ENCODE measurements at regions not wholly inside any gene's neighbourhood (a gene's known extent, or its start where the extent isn't known, plus 50 kb on each side); places are given as distances from the start of the nearest gene placed in this dataset.

GRCh38 chr14:61186341-61187195 lies 94.6 kb downstream of the TMEM30B start:
- Histone ChIP-seq H3K4me3 (no peak overlapping the region), H3F3A (ENCODE audit: insufficient read depth, low read depth) (peaks cover 9% of the 10 kb centered on the region; the same call in 1 of the 2 replicates), H3K4me1 (replicated peaks; ENCODE audit: insufficient read depth) (no peaks in the 10 kb centered on the region; the same call in 1 of the 2 replicates), H3K36me3 (ENCODE audit: low read depth) (no peaks in the 10 kb centered on the region), H4K20me1 (ENCODE audit: insufficient read depth) (no peaks in the 10 kb centered on the region), H3K4me2 (no peak overlapping the region), H3K27me3 (ENCODE audit: insufficient read depth, low read depth) (no peaks in the 10 kb centered on the region), H3K9me3 (ENCODE audit: insufficient read depth, low read depth) (no peaks in the 10 kb centered on the region), H2AFZ (no peak overlapping the region; the same call in 1 of the 2 replicates), H3K9me2 (ENCODE audit: insufficient read depth) (no peaks in the 10 kb centered on the region), H3K79me2 (ENCODE audit: low read depth) (no peaks in the 10 kb centered on the region), H3K27ac (no peak overlapping the region)
- intact Hi-C loops (cut with micrococcal nuclease; ENCODE audit: unreplicated experiment): no loop called here
- POLR2A ChIA-PET (ENCODE audit: unreplicated experiment): interaction anchor here (0.6 kb wide), 2 partner anchors 44 to 148 kb away, joined by 5 to 7 read pairs; no protein-coding TSS in a partner anchor
- BruUV-seq (replicated peaks): no TSS peak
- CTCF ChIA-PET: no interaction called here
- TF ChIP-seq EZH2 (IDR thresholded peaks at IDR 0.05; ENCODE audit: low read depth) (no peak), CTCF (conservative IDR thresholded peaks at IDR 0.05) (no peak)
- DNase-seq: no peak

- H3K79me2 ChIP-seq (ENCODE audit: low read depth): no peaks in the 10 kb centered on the region
- TF ChIP-seq EZH2 (IDR thresholded peaks at IDR 0.05; ENCODE audit: low read depth) (no peak), CTCF (conservative IDR thresholded peaks at IDR 0.05) (no peak)
- peaks cover 9% of the 10 kb centered on the region; the same call in 1 of the 2 replicates for H3F3A ChIP-seq (ENCODE audit: insufficient read depth, low read depth)
- no peaks in the 10 kb centered on the region for H3K36me3 ChIP-seq (ENCODE audit: low read depth)
- DNase-seq: no peak
- H3K4me1 ChIP-seq (replicated peaks; ENCODE audit: insufficient read depth): no peaks in the 10 kb centered on the region; the same call in 1 of the 2 replicates
- no peaks in the 10 kb centered on the region for H3K27me3 ChIP-seq (ENCODE audit: insufficient read depth, low read depth)
- intact Hi-C loops (cut with micrococcal nuclease; ENCODE audit: unreplicated experiment): no loop called here
- BruUV-seq (replicated peaks): no TSS peak
- no peaks in the 10 kb centered on the region for H3K9me3 ChIP-seq (ENCODE audit: insufficient read depth, low read depth)
- no peak overlapping the region for H3K4me3 ChIP-seq
- H2AFZ ChIP-seq: no peak overlapping the region
- no peak overlapping the region for H3K27ac ChIP-seq
- no peaks in the 10 kb centered on the region for H3K9me2 ChIP-seq (ENCODE audit: insufficient read depth)
- POLR2A ChIA-PET (ENCODE audit: unreplicated experiment): no interaction called here
- no peaks in the 10 kb centered on the region for H4K20me1 ChIP-seq (ENCODE audit: insufficient read depth)
- CTCF ChIA-PET: no interaction called here
- no peak overlapping the region for H3K4me2 ChIP-seq
Observed at GRCh38 chr14:61185534-61185933, 95.6 kb downstream of the TMEM30B start.

GRCh38 chr14:61184112-61184511 lies 97.0 kb downstream of the TMEM30B start:
- ChIA-PET CTCF (no interaction called here), POLR2A (ENCODE audit: unreplicated experiment) (interaction anchor here (0.5 kb wide), 1 partner anchor 12 kb away, joined by 6 read pairs; no protein-coding TSS in a partner anchor)
- Histone ChIP-seq H3K27ac (no peak overlapping the region), H4K20me1 (ENCODE audit: insufficient read depth) (no peaks in the 10 kb centered on the region), H3K9me2 (ENCODE audit: insufficient read depth) (no peaks in the 10 kb centered on the region), H3F3A (ENCODE audit: insufficient read depth, low read depth) (peaks cover 4% of the 10 kb centered on the region; the same call in 1 of the 2 replicates), H3K79me2 (ENCODE audit: low read depth) (no peaks in the 10 kb centered on the region), H3K36me3 (ENCODE audit: low read depth) (no peaks in the 10 kb centered on the region), H3K27me3 (ENCODE audit: insufficient read depth, low read depth) (no peaks in the 10 kb centered on the region), H2AFZ (no peak overlapping the region), H3K4me3 (no peak overlapping the region), H3K9me3 (ENCODE audit: insufficient read depth, low read depth) (no peaks in the 10 kb centered on the region), H3K4me2 (no peak overlapping the region), H3K4me1 (replicated peaks; ENCODE audit: insufficient read depth) (peaks cover 8% of the 10 kb centered on the region)
- intact Hi-C loops (cut with micrococcal nuclease; ENCODE audit: unreplicated experiment): no loop called here
- TF ChIP-seq EZH2 (IDR thresholded peaks at IDR 0.05; ENCODE audit: low read depth): no peak
- TF ChIP-seq CTCF (conservative IDR thresholded peaks at IDR 0.05): no peak
- DNase-seq: no peak
- BruUV-seq (replicated peaks): no TSS peak
